ENCODE measurements at regions not wholly inside any gene's neighbourhood (a gene's known extent, or its start where the extent isn't known, plus 50 kb on each side); places are given as distances from the start of the nearest gene placed in this dataset.

DNA sequence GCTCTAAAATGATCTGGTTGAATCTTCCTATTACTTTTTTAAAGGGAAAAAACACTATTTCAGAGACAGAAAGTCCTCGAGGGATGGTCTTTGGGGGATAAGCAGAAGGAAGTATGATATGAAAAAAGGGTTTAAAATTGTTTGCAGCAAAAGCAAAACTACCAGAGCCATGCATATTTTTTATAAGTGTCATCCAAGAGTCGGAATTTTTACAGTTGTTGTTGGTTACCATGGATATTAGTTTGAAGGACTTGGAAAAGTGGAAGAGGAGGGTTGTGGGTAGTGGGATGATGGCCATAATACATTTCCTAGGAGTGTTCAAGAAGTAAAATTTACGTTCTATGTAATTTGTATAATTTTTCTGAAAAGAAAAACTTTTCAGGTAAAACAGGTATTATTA is 134.4 kb downstream of the PCDH7 start:
- TF ChIP-seq EZH2phosphoT487 (IDR thresholded peaks at IDR 0.05; ENCODE audit: insufficient read depth, low read depth), result no peak
- Histone ChIP-seq H3K4me1 (ENCODE audit: insufficient read depth) (no peaks in the 10 kb centered on the region), H3K27ac (no peak overlapping the region), H4K20me1 (ENCODE audit: insufficient read depth) (no peaks in the 10 kb centered on the region), H2AFZ (no peak overlapping the region), H3K27me3 (replicated peaks; ENCODE audit: insufficient read depth) (no peaks in the 10 kb centered on the region; the same call in 1 of the 2 replicates), H3F3A (ENCODE audit: insufficient read depth) (no peaks in the 10 kb centered on the region), H3K9me2 (ENCODE audit: insufficient read depth) (no peaks in the 10 kb centered on the region), H3K4me2 (ENCODE audit: unreplicated experiment) (no peak overlapping the region), H3K9me3 (ENCODE audit: low read depth) (no peaks in the 10 kb centered on the region), H3K4me3 (no peak overlapping the region), H3K36me3 (ENCODE audit: low read depth) (no peaks in the 10 kb centered on the region), H3K79me2 (ENCODE audit: insufficient read depth) (no peaks in the 10 kb centered on the region), H3K9ac (no peak overlapping the region)
- in situ Hi-C loops (cut with MboI), result no loop called here
- 10 to 13% methylated on average over 3 of the region's 3 CpGs for WGBS, 2 experiments (ENCODE audit: low coverage in 1 of 2, low lambda C conversion rate in 2 of 2, missing lambda C conversion rate in 2 of 2)
- DNase-seq, result no peak

DNA sequence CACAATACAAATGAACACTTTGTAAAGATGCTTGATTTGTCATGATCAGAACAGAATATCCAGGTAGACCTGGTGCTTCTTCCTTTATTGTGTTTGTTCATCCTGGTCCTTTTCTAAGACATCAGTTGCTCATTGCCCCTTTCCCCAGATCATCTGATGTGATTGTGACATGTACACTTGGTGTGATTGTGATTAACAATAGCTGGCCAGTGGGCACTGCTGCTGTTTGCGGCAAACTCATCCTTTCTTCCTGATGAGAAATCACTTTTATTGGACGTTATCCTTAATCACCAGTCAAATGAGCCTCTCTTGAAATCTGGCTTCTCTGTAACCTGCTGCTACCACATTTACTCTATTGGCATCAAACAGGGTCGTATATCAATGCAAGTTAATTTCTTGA is 135.1 kb downstream of the PCDH7 start:
- H3K4me3 ChIP-seq, result no peak overlapping the region
- no peaks in the 10 kb centered on the region for H3K4me1 ChIP-seq (ENCODE audit: insufficient read depth)
- no peaks in the 10 kb centered on the region; the same call in 1 of the 2 replicates for H3K27me3 ChIP-seq (replicated peaks; ENCODE audit: insufficient read depth)
- in situ Hi-C loops (cut with MboI), result no loop called here
- no peak overlapping the region for H2AFZ ChIP-seq
- no peak overlapping the region for H3K4me2 ChIP-seq (ENCODE audit: unreplicated experiment)
- no peak for DNase-seq
- 37 to 38% methylated on average over 3 of the region's 3 CpGs for WGBS, 2 experiments (ENCODE audit: low coverage in 1 of 2, low lambda C conversion rate in 2 of 2, missing lambda C conversion rate in 2 of 2)
- TF ChIP-seq EZH2phosphoT487 (IDR thresholded peaks at IDR 0.05; ENCODE audit: insufficient read depth, low read depth) (no peak), EZH2 (IDR thresholded peaks at IDR 0.05; ENCODE audit: insufficient read depth, poor library complexity, severe bottlenecking) (no peak)
- no peaks in the 10 kb centered on the region for H3K36me3 ChIP-seq (ENCODE audit: low read depth)
- no peaks in the 10 kb centered on the region for H3K9me2 ChIP-seq (ENCODE audit: insufficient read depth)
- H3K9me3 ChIP-seq (ENCODE audit: low read depth), result no peaks in the 10 kb centered on the region
- no peaks in the 10 kb centered on the region for H3F3A ChIP-seq (ENCODE audit: insufficient read depth)
- no peaks in the 10 kb centered on the region for H3K79me2 ChIP-seq (ENCODE audit: insufficient read depth)
- H3K9ac ChIP-seq, result no peak overlapping the region
- no peaks in the 10 kb centered on the region for H4K20me1 ChIP-seq (ENCODE audit: insufficient read depth)
- H3K27ac ChIP-seq, result no peak overlapping the region

DNA sequence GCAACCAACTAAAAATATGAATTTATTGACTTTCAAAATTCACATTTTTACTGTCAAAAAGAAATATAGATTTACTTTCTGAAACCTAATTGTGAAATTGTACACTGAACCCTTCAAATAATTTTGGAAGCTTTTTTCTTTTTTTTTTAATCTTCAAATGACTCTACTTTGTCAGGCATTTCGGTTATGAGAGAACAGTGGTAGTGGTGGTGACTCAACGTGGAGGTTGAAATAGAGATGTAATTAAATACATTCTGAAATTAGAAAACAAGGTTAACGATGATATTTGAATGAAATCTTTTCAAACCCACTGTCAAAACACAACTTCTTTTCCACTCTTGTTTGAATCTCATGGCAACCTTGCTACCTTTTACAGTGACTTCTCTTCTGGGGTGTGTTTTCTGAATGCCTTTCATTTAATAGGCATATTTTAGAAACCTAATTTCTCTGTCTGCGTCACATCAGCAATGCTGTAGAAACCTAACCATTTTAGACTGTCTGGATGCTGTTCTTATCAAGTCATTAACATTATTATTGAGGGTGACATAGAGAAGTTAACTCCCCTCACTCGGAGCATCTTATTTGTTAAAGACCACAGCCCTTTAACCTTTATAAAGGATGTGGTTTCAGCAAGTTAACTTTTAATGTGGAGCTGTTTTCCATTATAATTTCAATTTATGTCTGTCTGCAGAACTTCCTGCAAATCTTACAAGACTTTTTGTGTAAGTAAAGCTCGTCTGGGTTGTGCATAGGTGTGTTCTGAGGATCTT is 136.8 kb downstream of the PCDH7 start:
- DNase-seq, result no peak
- Histone ChIP-seq H3K79me2 (ENCODE audit: insufficient read depth) (no peaks in the 10 kb centered on the region), H2AFZ (no peak overlapping the region), H3K4me3 (no peak overlapping the region), H4K20me1 (ENCODE audit: insufficient read depth) (no peaks in the 10 kb centered on the region), H3K9me3 (ENCODE audit: low read depth) (no peaks in the 10 kb centered on the region), H3K27ac (no peak overlapping the region), H3K9ac (no peak overlapping the region), H3K4me2 (ENCODE audit: unreplicated experiment) (no peak overlapping the region), H3K4me1 (ENCODE audit: insufficient read depth) (no peaks in the 10 kb centered on the region), H3K27me3 (replicated peaks; ENCODE audit: insufficient read depth) (no peaks in the 10 kb centered on the region; the same call in 1 of the 2 replicates), H3K36me3 (ENCODE audit: low read depth) (no peaks in the 10 kb centered on the region), H3K9me2 (ENCODE audit: insufficient read depth) (no peaks in the 10 kb centered on the region), H3F3A (ENCODE audit: insufficient read depth) (no peaks in the 10 kb centered on the region)
- in situ Hi-C loops (cut with MboI), result no loop called here
- TF ChIP-seq EZH2 (IDR thresholded peaks at IDR 0.05; ENCODE audit: insufficient read depth, poor library complexity, severe bottlenecking) (no peak), EZH2phosphoT487 (IDR thresholded peaks at IDR 0.05; ENCODE audit: insufficient read depth, low read depth) (no peak)
- WGBS, 2 experiments (ENCODE audit: low coverage in 1 of 2, low lambda C conversion rate in 2 of 2, missing lambda C conversion rate in 2 of 2), result 13 to 16% methylated on average over 6 of the region's 6 CpGs

DNA sequence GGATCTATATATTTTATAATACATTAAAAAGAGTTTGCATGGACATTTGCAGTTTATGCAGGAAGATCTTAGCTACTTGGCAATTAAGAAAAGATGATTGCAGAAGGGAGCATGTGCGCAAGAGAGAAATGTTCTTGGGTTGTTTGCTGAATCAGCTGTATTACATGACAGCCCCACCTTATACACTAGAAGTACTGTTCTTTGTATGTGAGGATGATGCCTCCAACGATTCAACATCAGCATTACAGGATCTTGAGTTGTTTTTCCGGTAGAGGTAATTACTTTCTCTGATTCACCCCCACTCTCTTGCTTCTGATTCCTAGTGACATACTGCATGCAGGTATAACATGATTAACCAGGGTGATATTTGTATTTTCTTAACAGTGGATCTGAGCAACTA is 140.8 kb downstream of the PCDH7 start:
- Histone ChIP-seq H3F3A (ENCODE audit: insufficient read depth) (no peaks in the 10 kb centered on the region), H3K79me2 (ENCODE audit: insufficient read depth) (no peaks in the 10 kb centered on the region), H3K4me2 (ENCODE audit: unreplicated experiment) (no peak overlapping the region), H3K36me3 (ENCODE audit: low read depth) (no peaks in the 10 kb centered on the region), H3K27me3 (replicated peaks; ENCODE audit: insufficient read depth) (no peaks in the 10 kb centered on the region; the same call in 1 of the 2 replicates), H4K20me1 (ENCODE audit: insufficient read depth) (no peaks in the 10 kb centered on the region), H3K9me2 (ENCODE audit: insufficient read depth) (no peaks in the 10 kb centered on the region), H3K9me3 (ENCODE audit: low read depth) (no peaks in the 10 kb centered on the region), H3K4me1 (ENCODE audit: insufficient read depth) (no peaks in the 10 kb centered on the region), H3K4me3 (no peak overlapping the region), H2AFZ (no peak overlapping the region), H3K27ac (no peak overlapping the region), H3K9ac (no peak overlapping the region)
- WGBS, 2 experiments (ENCODE audit: low coverage in 1 of 2, low lambda C conversion rate in 2 of 2, missing lambda C conversion rate in 2 of 2), result 40 to 43% methylated on average over 3 of the region's 3 CpGs
- TF ChIP-seq EZH2 (IDR thresholded peaks at IDR 0.05; ENCODE audit: insufficient read depth, poor library complexity, severe bottlenecking), result no peak
- TF ChIP-seq EZH2phosphoT487 (IDR thresholded peaks at IDR 0.05; ENCODE audit: insufficient read depth, low read depth), result no peak
- DNase-seq, result no peak
- in situ Hi-C loops (cut with MboI), result no loop called here
